GM18858 (cell line): ENCODE measurements at regions not wholly inside any gene's neighbourhood (a gene's known extent, or its start where the extent isn't known, plus 50 kb on each side); places are given as distances from the start of the nearest gene placed in this dataset.

ENCODE experiments used
- ATAC-seq: cut with Tn5 transposase; IDR thresholded peaks from one replicate; pipeline ENCODE4 v1.9.1; 2021; ENCODE audit not compliant: unreplicated experiment

- ATAC-seq, result no peak
Observed at GRCh38 chr10:2296179-2296891, 559.0 kb upstream of the ADARB2 start.

GRCh38 chr10:2294739-2295138 lies 557.4 kb upstream of the ADARB2 start:
- no peak for ATAC-seq

GRCh38 chr10:2284071-2284470 lies 546.7 kb upstream of the ADARB2 start:
- no peak for ATAC-seq

GRCh38 chr10:2282202-2282601 lies 544.9 kb upstream of the ADARB2 start:
- no peak for ATAC-seq

GRCh38 chr10:2280713-2281300 lies 543.5 kb upstream of the ADARB2 start:
- no peak for ATAC-seq

GRCh38 chr10:2279711-2280110 lies 542.4 kb upstream of the ADARB2 start:
- ATAC-seq, result no peak

- ATAC-seq, result no peak
Observed at GRCh38 chr10:2278363-2278762, 541.0 kb upstream of the ADARB2 start.

GRCh38 chr10:2263561-2263960 lies 526.2 kb upstream of the ADARB2 start:
- no peak for ATAC-seq

- ATAC-seq, result no peak
Observed at GRCh38 chr10:2262878-2263277, 525.6 kb upstream of the ADARB2 start.

GRCh38 chr10:2262333-2262732 lies 525.0 kb upstream of the ADARB2 start:
- no peak for ATAC-seq

GRCh38 chr10:2256241-2256640 lies 518.9 kb upstream of the ADARB2 start:
- ATAC-seq, result no peak

GRCh38 chr10:2252096-2252495 lies 514.8 kb upstream of the ADARB2 start:
- ATAC-seq, result no peak

- ATAC-seq, result no peak
Observed at GRCh38 chr10:2251631-2252030, 514.3 kb upstream of the ADARB2 start.

- ATAC-seq, result no peak
Observed at GRCh38 chr10:2246747-2247146, 509.4 kb upstream of the ADARB2 start.

GRCh38 chr10:2245580-2245979 lies 508.3 kb upstream of the ADARB2 start:
- no peak for ATAC-seq

- ATAC-seq, result no peak
Observed at GRCh38 chr10:2244471-2244870, 507.1 kb upstream of the ADARB2 start.

GRCh38 chr10:2236876-2237275 lies 499.6 kb upstream of the ADARB2 start:
- no peak for ATAC-seq

GRCh38 chr10:2232479-2232878 lies 495.2 kb upstream of the ADARB2 start:
- ATAC-seq, result no peak

GRCh38 chr10:2230478-2230877 lies 493.2 kb upstream of the ADARB2 start:
- ATAC-seq, result no peak

GRCh38 chr10:2228320-2228901 lies 491.1 kb upstream of the ADARB2 start:
- no peak for ATAC-seq

GRCh38 chr10:2225609-2226008 lies 488.3 kb upstream of the ADARB2 start:
- ATAC-seq, result no peak

GRCh38 chr10:2223548-2224320 lies 486.4 kb upstream of the ADARB2 start:
- no peak for ATAC-seq
